Bronchial epithelial cell (primary cell): ENCODE measurements at regions not wholly inside any gene's neighbourhood (a gene's known extent, or its start where the extent isn't known, plus 50 kb on each side); places are given as distances from the start of the nearest gene placed in this dataset.

ENCODE experiments used
- DNase-seq: peaks from one replicate; pipeline ENCODE4 v3.0.0-alpha.2; 2010; ENCODE audit warnings: low read depth
- FAIRE-seq: peaks from 2 replicates; lab custom pipeline; 2011; peaks lifted over from hg19 to GRCh38; lab: Jason Lieb, UNC
- H3K27me3 ChIP-seq: 2 replicates; pipeline ENCODE4 v1.5.1; 2011; ENCODE audit warnings: low read length; ENCODE audit not compliant: control insufficient read depth, insufficient read depth
- H3K36me3 ChIP-seq: 2 replicates; pipeline ENCODE4 v1.5.1; 2011; ENCODE audit warnings: low read length; ENCODE audit not compliant: control insufficient read depth, insufficient read depth
- H3K4me3 ChIP-seq: 2 replicates; pipeline ENCODE4 v1.5.1; 2011; ENCODE audit warnings: mild to moderate bottlenecking, low read depth, low read length, control low read depth
- TF ChIP-seq, protein P1 (sequence below): IDR thresholded peaks from 2 replicates; pipeline ENCODE4 v1.5.1; 2011; ENCODE audit warnings: mild to moderate bottlenecking, moderate library complexity, low read length, control low read depth, inconsistent platforms; ENCODE audit not compliant: insufficient read depth, severe bottlenecking

DNA sequence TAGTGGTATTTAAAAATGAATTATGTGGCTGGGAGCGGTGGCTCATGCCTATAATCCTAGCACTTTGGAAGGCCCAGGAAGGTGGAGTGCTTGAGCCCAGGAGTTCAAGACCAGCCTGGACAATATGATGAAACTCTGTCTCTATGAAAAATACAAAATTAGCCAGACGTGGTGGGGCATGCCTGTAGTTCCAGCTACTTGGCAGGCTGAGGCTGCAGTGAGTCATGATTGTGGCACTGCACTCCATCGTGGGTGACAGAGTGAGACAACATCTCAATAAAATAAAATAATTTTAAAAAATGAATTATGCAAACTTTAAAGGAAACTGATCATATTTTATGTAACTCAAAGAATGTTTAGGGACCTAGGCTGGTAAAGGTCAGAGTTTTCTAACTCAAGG lies 310.8 kb upstream of the DMRT1 start:
- Histone ChIP-seq H3K27me3 (no peaks in the 10 kb centered on the region), H3K36me3 (no peaks in the 10 kb centered on the region), H3K4me3 (no peak overlapping the region)
- FAIRE-seq (no peak), DNase-seq (peak; percentile 85)
- TF ChIP-seq, protein P1, sequence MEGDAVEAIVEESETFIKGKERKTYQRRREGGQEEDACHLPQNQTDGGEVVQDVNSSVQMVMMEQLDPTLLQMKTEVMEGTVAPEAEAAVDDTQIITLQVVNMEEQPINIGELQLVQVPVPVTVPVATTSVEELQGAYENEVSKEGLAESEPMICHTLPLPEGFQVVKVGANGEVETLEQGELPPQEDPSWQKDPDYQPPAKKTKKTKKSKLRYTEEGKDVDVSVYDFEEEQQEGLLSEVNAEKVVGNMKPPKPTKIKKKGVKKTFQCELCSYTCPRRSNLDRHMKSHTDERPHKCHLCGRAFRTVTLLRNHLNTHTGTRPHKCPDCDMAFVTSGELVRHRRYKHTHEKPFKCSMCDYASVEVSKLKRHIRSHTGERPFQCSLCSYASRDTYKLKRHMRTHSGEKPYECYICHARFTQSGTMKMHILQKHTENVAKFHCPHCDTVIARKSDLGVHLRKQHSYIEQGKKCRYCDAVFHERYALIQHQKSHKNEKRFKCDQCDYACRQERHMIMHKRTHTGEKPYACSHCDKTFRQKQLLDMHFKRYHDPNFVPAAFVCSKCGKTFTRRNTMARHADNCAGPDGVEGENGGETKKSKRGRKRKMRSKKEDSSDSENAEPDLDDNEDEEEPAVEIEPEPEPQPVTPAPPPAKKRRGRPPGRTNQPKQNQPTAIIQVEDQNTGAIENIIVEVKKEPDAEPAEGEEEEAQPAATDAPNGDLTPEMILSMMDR, result no peak

DNA sequence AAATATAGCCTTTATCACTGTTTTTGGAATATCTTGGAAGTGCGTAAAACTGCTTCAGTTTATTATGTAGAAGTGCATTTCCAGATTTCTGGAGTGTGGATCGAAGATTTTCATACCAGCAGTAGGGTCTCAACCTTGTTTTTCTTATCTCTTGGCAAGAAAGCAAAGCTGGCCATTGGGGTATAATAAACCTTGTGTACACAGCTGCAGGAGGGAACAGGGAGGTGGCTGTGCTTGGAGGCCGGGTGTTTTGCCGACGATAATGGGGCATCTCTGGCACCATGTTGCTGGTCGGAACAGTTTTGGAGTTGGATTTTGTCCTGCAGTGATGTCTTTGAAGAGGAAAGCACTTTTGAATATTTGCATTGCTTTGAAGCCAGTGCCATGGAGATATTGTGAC lies 308.8 kb upstream of the DMRT1 start:
- Histone ChIP-seq H3K36me3 (no peaks in the 10 kb centered on the region), H3K4me3 (no peak overlapping the region), H3K27me3 (no peaks in the 10 kb centered on the region)
- TF ChIP-seq, protein P1, result no peak
- no peak for DNase-seq
- no peak for FAIRE-seq

DNA sequence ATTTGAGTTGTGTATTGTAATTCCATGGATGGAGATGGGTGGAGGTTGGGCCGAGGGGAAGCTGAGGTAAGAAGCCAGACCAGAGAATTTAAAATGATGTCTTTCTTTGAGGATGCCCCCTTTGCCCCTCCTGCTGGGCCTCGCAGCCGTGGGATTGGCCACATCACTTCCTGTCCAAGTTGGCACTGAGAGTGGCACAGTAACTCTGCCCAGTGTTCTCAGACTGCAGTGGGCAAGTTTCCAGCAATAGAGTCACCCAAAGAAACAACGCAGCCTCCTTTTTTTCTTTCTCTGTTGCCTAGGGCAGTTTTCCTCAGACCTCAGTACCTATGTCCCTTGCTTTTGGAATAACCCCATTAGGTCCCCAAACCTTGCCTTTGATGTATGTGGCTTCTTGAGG lies 306.6 kb upstream of the DMRT1 start:
- FAIRE-seq, result no peak

DNA sequence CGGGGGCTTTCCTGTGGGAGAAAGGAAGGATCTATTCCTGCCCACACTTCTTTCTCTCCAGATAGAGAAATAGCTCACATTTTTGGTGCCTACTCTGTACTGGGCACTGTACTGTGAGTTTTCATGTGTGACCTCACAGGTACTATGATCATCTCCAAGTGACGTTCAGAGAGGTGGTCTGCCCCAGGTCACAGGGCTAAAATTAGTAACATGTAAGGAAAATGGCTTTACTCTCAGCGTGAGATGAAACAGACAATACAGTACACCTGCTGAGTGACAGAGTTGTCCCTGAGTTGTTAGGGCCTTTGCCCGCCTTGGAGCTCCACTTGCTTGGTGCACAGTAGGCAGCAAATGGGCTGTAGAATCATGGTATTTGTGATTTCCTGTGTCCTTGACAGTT lies 306.1 kb upstream of the DMRT1 start:
- Histone ChIP-seq H3K4me3 (no peak overlapping the region), H3K36me3 (no peaks in the 10 kb centered on the region), H3K27me3 (no peaks in the 10 kb centered on the region)
- FAIRE-seq (no peak), DNase-seq (no peak)
- TF ChIP-seq, protein P1, result no peak

More for the DNA sequence above, 306.6 kb upstream of the DMRT1 start:
- H3K4me3 ChIP-seq, result no peak overlapping the region
- TF ChIP-seq, protein P1, result no peak
- H3K27me3 ChIP-seq, result no peaks in the 10 kb centered on the region
- H3K36me3 ChIP-seq, result no peaks in the 10 kb centered on the region
- peak; percentile 69 for DNase-seq

DNA sequence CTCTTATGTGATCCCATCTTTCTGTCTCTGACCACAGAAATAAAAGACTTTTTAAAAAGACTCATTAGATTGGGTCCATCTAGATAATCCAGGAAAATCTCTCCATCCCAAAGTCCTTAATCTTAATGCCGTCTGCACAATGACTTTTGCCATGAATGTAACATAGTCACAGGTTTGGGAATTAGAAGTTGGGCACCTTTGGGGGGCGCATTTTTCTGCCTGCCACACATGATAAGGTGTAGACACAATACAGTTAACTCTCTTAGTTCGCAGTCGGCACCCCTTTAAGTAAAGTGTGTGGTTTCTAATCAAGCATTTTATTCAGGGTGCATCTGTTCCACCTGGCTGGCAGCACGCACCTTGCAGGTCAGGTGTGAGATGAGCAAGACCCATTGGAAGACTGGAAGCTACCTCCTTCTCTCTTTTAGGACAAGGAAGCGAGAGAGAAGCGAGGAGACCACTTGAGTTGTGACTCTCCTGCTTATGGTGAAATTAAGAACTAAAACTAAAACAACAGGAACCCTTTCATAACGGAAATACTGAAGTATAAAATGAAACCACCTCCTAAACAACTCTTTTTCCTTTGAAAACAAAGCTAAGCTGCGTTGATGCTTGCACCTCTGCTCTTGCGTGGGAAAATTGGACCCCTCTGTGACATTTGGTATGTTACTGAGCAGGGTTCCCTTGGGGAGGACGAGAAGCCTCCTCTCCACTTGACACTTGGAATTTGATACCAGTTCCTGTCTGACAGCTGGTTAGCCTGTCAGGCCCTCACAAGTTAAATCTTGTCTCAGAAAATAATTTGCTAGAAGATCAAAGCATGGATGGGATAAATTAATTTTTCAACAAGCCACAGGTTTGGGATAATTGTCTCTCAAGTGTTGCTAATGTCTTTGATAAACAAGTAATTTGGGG lies 304.6 kb upstream of the DMRT1 start:
- FAIRE-seq (no peak), DNase-seq (peak; percentile 46)
- Histone ChIP-seq H3K4me3 (no peak overlapping the region), H3K36me3 (no peaks in the 10 kb centered on the region), H3K27me3 (no peaks in the 10 kb centered on the region)
- TF ChIP-seq, protein P1, result no peak
